Stimulated activated CD4-positive, alpha-beta T cell treated with anti-CD3 and anti-CD28 coated beads, Interleukin-15, amount 100 ng/mL, for 24 hours (primary cell): ENCODE measurements at regions not wholly inside any gene's neighbourhood (a gene's known extent, or its start where the extent isn't known, plus 50 kb on each side); places are given as distances from the start of the nearest gene placed in this dataset.
"Not testable (repeated sequence)": the region's sequence is repeated elsewhere in the genome, so short reads cannot be mapped to it uniquely, and the experiment has no call there.

Experiments used
- DNase-seq: peaks from one replicate; pipeline ENCODE4 v3.0.0-alpha.2; 2020

DNA sequence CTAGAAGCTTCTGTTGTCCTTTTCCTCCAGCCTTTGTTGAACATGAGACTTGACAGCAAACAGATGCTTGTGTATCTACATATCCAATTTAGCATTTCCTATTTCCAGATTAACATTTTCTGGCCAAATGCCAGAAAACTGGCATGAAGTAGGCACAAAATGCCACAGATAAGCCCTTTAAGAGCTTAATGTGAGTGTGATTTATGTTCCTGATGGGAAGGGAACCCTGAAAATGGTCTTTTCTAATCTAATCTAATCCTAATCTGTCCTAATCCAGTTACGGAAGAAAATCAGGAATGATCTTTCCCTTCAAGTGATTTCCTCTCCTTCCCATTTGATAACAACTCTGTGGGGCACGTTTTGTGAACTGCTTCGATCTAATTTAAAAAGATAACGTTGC lies 133.0 kb upstream of the C1QTNF7 start:
- no peak for DNase-seq

DNA sequence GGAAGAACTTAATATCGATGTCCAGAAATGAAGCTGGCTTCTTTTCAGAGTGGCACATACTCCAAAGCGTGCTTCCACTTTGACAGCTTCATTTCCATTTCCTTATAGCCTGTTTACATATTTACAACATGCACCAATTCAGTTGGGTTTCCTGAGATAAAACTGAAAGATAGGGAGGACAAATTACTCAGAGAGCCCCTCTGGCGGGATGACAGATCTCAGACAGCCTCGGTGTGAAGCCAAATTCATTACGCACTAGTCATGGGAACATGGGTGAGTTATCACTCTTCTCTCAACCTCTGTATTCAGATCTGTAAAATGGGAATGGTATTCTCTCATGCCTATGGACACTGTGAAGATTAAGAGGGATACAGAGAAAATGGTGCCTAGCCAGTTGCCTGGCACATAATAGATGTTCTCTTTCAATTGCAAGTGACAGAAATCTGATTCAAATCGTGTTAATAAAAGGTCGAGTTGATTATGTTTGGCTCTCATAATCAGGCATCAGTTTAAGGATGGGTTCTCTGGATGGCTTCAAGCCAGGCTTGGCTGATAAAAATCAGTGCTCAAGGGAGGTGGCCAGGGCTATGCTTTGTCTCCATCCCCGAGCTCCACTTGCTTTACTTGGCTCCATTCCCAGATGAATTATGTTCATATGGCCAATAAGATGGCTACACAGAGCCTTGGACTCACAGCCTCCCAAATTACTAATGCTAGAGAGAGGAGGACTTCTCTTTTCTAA lies 132.2 kb upstream of the C1QTNF7 start:
- DNase-seq: no peak

- no peak for DNase-seq
These were observed 130.5 kb upstream of the C1QTNF7 start for GRCh38 chr4:15297344-15297743.

DNA sequence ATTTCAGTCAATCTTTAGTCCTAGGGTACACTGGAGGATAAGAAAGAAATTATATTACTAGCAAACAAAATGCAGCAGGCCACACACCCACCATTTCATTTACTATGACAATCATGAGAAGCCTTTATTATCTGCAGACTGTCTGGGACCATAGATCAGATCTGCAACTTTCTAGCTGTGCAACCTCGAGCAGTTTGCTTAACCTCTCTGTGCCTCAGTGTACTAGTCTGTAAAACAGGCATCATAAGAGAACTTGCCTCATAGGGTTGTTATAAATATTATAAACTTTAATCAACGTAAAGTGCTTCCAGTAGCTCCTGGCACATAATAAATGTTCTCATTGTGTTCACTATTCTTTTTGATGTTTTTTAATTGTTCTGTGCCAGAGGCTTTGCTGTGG lies 128.2 kb upstream of the C1QTNF7 start:
- DNase-seq: no peak

GRCh38 chr4:15303052-15303641 lies 124.7 kb upstream of the C1QTNF7 start:
- no peak for DNase-seq

- DNase-seq: no peak
These were observed 112.9 kb upstream of the C1QTNF7 start for GRCh38 chr4:15314974-15315373.

DNA sequence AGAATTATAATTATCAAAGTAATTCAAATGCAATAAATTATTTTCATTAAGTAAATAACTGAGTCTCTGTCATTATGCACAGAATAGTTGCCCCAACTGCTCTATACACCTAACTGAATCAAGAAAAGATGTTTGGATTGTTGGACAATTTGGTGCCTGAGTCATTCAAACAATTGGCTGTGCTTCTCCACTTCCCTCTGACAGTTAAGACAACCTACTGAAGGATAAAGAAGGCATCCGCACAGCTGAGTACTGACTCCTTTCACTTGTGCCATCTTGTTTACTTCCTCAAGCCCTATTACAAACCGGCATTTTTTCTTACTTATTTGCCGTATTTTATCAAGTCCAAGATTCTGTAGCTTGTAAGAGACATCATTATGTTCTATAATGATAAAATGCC lies 110.6 kb upstream of the C1QTNF7 start:
- no peak for DNase-seq

- DNase-seq: no peak
These were observed 109.0 kb upstream of the C1QTNF7 start for GRCh38 chr4:15318621-15319348.

DNA sequence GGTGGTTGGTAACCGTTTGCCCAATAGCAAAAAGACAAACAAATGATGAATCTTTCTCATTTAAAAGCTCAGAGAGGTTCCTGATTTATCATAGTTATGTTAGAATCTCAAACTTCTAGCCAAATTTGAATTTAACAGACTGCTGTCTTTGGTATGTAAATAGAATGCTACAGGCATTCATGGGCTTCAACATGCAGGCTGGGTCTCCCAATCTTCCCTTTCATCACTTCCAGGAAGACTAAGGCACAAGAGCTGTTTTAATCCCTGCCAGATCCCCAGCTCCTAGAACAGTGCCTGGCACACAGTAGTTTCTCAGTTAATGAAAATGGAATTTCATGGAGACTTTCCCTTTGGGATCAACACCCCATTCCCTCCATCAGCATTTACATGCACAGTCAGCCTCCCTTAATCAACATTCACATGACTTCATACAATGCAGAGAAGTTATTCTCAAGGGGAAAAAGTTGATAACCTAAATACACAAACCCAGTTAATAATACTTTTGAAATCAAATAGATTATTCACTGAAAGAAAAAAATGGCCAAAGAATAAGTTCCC lies 107.6 kb upstream of the C1QTNF7 start:
- DNase-seq: no peak

- DNase-seq: no peak
These were observed 105.8 kb upstream of the C1QTNF7 start for GRCh38 chr4:15322006-15322405.

GRCh38 chr4:15325987-15326386 lies 101.8 kb upstream of the C1QTNF7 start:
- no peak for DNase-seq

- DNase-seq: no peak
These were observed 100.2 kb upstream of the C1QTNF7 start for GRCh38 chr4:15327311-15328298.

GRCh38 chr4:15331930-15332329 lies 95.9 kb upstream of the C1QTNF7 start:
- no peak for DNase-seq

DNA sequence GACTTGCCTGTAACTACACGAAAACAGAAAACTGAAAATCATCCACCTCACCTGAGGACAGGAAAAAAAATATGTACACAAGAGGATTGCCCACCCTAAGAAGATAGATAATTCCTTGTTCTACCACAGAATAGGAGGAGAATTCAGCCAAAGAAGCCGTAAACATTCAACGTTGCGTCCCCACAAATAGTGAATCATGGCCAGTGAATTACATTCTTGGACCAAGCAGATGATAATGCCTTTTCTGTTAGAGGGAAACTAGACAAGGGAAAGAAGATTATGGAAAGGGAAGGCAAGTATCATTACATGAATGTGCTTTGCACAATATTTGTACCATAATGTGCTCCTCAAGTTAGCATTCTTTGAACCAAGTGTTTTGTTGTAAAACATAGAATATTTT lies 95.5 kb upstream of the C1QTNF7 start:
- no peak for DNase-seq

- no peak for DNase-seq
These were observed 93.9 kb upstream of the C1QTNF7 start for GRCh38 chr4:15333692-15334633.

DNA sequence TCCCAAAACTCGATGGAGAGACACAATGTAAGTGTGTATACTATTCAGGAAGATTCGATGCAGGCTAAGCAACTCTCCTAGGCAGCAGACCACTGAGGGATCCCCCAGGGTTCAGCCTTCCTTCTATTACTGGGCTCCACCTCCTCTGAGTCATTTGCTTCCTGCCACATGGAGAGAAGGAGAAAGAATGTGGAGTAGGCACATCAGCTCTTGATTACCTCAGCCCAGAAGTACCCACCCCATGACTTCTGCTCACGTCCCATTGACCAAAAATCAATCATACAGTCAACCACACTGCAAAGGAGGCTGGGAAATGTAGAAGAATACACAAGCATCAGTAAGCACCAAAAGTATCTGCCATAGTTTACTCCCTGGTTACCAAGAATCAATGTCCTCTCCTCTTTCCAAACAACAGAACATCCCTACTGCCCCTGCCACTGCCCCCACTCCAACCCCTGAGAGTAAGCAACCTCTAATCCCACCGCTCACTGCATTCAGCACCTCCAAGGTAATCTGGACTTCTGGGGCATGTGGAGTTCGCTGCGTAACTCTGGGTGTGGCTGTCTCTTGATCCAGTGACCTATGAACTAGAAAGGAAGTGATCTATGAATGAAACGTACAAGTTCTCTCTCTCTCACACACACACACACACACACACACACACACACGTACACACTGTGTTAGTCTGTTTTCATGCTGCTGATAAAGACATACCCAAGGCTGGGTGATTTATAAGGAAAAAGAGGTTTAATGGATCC lies 91.2 kb upstream of the C1QTNF7 start:
- DNase-seq: no peak

DNA sequence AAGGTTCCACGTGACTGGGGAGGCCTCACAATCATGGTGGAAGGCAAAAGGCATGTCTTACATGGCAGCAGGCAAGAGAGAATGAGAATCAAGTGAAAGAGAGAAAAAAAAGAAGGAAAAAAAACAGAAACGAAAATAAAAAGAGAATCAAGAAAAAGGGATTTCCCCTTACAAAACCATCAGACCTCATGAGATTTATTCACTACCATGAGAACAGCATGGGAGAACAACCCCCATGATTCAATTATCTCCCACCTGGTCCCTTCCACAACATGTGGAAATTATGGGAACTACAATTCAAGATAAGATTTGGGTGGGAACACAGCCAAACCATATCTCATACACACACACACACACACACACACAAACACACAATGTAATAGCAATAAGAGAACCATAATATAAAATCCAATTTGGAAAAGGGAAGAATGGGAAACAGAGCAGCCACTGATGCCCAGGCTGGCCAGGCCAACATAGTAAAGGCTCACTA lies 90.6 kb upstream of the C1QTNF7 start:
- DNase-seq: not testable (repeated sequence)

- DNase-seq: no peak
These were observed 88.1 kb upstream of the C1QTNF7 start for GRCh38 chr4:15339737-15340136.

- no peak for DNase-seq
These were observed 87.5 kb upstream of the C1QTNF7 start for GRCh38 chr4:15340332-15340731.
